SJCRH30 (cell line): ENCODE measurements at regions not wholly inside any gene's neighbourhood (a gene's known extent, or its start where the extent isn't known, plus 50 kb on each side); places are given as distances from the start of the nearest gene placed in this dataset.

Source experiments
- DNase-seq, 2 experiments: peaks; one replicate each; pipeline ENCODE4 v3.0.0-alpha.2; 2015 to 2020
- H3K27ac ChIP-seq: fragments of 250-450 bp; sonication (Bioruptor Pico); 2 replicates; pipeline ENCODE4 v1.5.1; 2020; ENCODE audit warnings: mild to moderate bottlenecking, moderate library complexity
- H3K27me3 ChIP-seq: fragments of 250-450 bp; sonication (Bioruptor Pico); 2 replicates; pipeline ENCODE4 v1.5.1; 2020; ENCODE audit warnings: mild to moderate bottlenecking, moderate library complexity
- H3K36me3 ChIP-seq: fragments of 250-450 bp; sonication (Bioruptor Pico); 2 replicates; pipeline ENCODE4 v1.5.1; 2020; ENCODE audit warnings: mild to moderate bottlenecking, moderate library complexity
- H3K4me1 ChIP-seq: fragments of 250-450 bp; sonication (Bioruptor Pico); 2 replicates; pipeline ENCODE4 v1.5.1; 2020; ENCODE audit warnings: mild to moderate bottlenecking, moderate library complexity
- H3K4me3 ChIP-seq: fragments of 250-450 bp; sonication (Bioruptor Pico); 2 replicates; pipeline ENCODE4 v1.5.1; 2020; ENCODE audit warnings: mild to moderate bottlenecking, moderate library complexity
- H3K9me3 ChIP-seq: fragments of 250-450 bp; sonication (Bioruptor Pico); replicated peaks from 2 replicates; pipeline ENCODE4 v1.5.1; 2020; ENCODE audit warnings: mild to moderate bottlenecking, moderate library complexity

DNA sequence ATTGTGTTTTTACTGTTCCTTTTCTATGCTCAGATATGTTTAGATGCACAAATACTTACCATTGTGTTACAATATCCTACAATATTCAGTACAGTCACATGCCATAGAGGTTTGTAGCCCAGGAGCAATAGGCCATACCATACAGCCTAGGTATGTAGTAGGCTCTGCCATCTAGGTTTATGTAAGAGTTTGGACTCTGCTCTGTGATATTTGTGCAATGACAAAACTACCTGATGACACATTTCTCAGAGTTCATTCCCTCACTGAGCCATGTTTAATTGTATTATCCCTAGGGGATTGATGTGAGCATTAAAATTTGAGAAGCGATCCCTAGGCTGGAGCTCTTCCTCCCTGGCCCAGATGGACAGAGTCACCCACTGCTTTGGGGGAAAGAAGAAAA, 270.0 kb upstream of the PROK2 start:
- H3K36me3 ChIP-seq = no peaks in the 10 kb centered on the region
- no peaks in the 10 kb centered on the region for H3K9me3 ChIP-seq
- no peaks in the 10 kb centered on the region for H3K27me3 ChIP-seq

DNA sequence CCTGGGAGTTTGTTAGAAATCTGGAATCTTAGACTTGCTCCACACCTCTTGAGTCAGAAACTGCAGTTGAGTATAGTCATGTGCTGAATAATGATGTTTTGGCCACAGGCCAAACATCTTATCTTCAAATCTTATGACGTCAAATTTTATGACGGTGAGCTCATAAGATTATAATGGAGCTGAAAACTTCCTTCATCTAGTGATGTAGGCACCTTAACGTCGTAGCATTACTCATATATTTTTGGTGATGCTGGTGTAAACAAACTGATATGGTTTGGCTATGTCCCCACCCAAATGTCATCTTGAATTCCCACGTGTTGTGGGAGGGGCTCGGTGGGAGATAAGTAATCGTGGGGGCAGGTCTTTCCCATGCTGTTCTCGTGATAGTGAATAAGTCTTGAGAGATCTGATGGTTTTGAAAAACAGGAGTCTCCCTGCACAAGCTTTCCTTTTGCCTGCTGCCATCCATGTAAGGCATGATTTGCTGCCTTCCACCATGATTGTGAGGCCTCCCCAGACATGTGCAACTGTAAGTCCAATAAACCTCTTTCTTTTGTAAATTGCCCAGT, 268.0 kb upstream of the PROK2 start:
- Histone ChIP-seq H3K27ac (no peak overlapping the region), H3K9me3 (no peaks in the 10 kb centered on the region), H3K27me3 (no peaks in the 10 kb centered on the region), H3K4me1 (no peaks in the 10 kb centered on the region), H3K36me3 (no peaks in the 10 kb centered on the region), H3K4me3 (no peak overlapping the region)
- DNase-seq = no peak

More for the DNA sequence above, 270.0 kb upstream of the PROK2 start:
- no peaks in the 10 kb centered on the region for H3K4me1 ChIP-seq
- no peak overlapping the region for H3K4me3 ChIP-seq
- no peak overlapping the region for H3K27ac ChIP-seq
- no peak for DNase-seq

DNA sequence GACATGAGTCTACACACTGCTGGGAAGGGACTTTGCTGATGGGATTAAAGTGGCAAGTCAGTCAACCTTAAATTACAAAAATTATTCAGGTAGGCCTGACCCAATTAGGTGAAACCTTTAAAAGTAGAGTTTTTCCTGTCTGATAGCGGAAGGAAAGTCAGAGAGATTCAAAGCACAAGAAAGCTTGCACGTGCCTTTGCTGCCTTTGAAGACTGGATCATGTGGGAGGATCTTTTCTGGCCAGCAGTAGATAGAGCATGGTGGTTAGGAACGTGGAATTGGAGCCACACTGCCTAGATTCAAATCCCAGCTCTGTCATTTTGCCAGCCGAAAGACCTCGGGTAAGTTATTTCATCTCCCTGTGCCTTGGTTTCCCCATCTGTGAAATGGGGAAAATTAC, 265.8 kb upstream of the PROK2 start:
- H3K4me3 ChIP-seq = no peak overlapping the region
- no peak overlapping the region for H3K27ac ChIP-seq
- no peaks in the 10 kb centered on the region for H3K9me3 ChIP-seq
- no peaks in the 10 kb centered on the region for H3K27me3 ChIP-seq
- no peaks in the 10 kb centered on the region for H3K36me3 ChIP-seq
- no peaks in the 10 kb centered on the region for H3K4me1 ChIP-seq
- no peak for DNase-seq

DNA sequence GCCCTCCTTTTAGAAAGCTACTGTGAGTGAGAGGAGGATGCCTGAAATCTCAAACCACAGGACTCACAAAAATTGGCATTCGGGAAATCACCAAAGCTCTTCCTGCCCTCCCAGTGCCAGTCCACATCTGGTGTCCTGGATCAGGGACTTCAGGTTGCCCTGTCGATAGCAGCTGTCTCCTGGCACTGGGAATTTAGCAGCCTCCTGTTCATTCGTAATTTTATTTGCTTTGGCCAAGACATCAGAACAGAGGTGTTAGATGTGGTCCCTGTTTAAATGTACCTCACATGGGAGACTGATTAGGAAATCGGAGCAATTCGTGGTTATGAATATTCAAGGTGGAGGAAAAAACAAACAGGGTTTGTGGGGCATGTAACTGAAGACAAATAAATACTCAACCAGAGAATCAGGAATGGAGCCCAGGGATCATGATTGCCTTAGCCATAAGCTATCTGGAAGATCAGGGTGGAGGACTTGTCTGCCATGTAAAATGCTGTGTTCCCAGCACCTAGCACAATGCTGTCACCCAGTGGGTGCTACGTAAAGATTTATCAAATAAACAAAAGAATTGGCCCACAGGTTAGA, 265.2 kb upstream of the PROK2 start:
- H3K27me3 ChIP-seq = no peaks in the 10 kb centered on the region
- no peak for DNase-seq
- H3K36me3 ChIP-seq = no peaks in the 10 kb centered on the region
- no peaks in the 10 kb centered on the region for H3K9me3 ChIP-seq
- no peak overlapping the region for H3K4me3 ChIP-seq
- H3K4me1 ChIP-seq = no peaks in the 10 kb centered on the region
- H3K27ac ChIP-seq = no peak overlapping the region

DNA sequence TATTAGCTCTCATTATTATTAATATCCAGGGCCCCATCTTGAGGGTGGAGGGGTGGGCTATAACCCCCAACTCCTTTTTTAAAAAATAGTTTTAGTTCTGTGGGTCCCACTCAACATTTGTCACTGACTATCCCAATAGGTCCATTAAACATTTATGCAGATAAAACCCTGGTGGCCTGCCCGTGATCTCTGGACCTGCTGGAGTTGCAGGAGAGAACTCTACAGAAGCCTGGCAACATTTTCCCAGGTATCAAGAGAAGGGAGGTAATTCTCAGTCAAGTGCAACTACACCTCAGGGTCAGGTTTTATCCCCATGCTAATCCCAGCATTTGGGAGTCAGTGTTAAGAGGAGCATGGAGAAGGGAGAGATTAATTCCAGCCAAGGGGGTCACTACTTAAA, 264.4 kb upstream of the PROK2 start:
- no peak for DNase-seq
- no peaks in the 10 kb centered on the region for H3K27me3 ChIP-seq
- no peaks in the 10 kb centered on the region for H3K4me1 ChIP-seq
- no peaks in the 10 kb centered on the region for H3K9me3 ChIP-seq
- no peak overlapping the region for H3K4me3 ChIP-seq
- no peak overlapping the region for H3K27ac ChIP-seq
- H3K36me3 ChIP-seq = no peaks in the 10 kb centered on the region

DNA sequence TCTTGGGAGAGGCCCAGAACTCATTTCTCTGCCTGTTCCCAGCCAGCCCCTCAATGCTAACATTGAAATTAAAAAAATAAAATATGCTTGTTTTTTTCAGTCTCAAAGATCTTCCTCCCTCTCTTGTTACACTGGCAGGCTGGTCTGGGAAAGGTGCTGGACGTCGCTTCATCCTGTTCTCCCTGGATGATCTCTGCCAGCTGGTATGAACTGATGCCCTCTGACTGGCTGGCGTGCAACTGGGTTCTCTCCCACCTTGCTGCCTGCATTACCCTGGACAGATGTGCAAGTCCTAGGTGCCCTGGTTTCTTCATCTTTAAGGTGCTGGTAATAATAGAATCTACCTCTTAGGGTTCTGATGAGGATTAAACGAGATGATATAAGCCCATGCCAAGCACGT, 263.9 kb upstream of the PROK2 start:
- Histone ChIP-seq H3K36me3 (no peaks in the 10 kb centered on the region), H3K9me3 (no peaks in the 10 kb centered on the region), H3K4me1 (no peaks in the 10 kb centered on the region), H3K27me3 (no peaks in the 10 kb centered on the region), H3K4me3 (no peak overlapping the region), H3K27ac (no peak overlapping the region)
- no peak for DNase-seq

DNA sequence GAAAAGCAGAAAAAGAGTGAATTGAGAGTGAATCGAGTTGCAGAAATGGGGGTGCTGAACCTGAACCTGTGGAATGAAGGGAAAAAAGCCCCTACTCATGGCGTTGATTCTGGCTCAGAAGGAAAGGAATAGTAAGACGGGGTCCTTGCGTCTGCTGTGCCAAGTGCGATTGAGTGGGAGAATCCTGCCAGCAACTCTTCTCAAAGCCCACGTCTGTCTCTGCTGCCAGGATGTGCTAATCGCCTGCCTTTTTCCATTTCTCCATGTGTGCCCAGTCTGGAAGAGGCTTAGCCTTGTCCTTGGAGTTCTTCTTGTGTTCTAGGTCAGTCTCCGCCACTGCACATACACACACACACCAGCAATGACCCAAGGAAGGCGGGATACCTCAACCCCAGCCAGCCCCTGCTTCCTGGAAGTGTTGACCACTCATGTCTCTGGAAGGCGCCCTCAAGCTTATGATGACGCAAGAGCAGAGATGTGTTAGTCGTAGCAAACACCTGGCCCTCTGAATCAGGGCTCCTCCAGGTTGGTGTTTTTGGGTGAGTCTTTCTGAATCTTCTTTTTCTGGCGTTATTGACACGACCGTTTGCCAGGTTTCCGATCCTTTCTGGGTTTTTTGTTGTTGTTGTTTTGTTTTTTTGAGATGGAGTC, 262.4 kb upstream of the PROK2 start:
- H3K4me3 ChIP-seq = no peak overlapping the region
- no peaks in the 10 kb centered on the region for H3K9me3 ChIP-seq
- no peak for DNase-seq
- H3K4me1 ChIP-seq = no peaks in the 10 kb centered on the region
- no peak overlapping the region for H3K27ac ChIP-seq
- no peaks in the 10 kb centered on the region for H3K27me3 ChIP-seq
- no peaks in the 10 kb centered on the region for H3K36me3 ChIP-seq

DNA sequence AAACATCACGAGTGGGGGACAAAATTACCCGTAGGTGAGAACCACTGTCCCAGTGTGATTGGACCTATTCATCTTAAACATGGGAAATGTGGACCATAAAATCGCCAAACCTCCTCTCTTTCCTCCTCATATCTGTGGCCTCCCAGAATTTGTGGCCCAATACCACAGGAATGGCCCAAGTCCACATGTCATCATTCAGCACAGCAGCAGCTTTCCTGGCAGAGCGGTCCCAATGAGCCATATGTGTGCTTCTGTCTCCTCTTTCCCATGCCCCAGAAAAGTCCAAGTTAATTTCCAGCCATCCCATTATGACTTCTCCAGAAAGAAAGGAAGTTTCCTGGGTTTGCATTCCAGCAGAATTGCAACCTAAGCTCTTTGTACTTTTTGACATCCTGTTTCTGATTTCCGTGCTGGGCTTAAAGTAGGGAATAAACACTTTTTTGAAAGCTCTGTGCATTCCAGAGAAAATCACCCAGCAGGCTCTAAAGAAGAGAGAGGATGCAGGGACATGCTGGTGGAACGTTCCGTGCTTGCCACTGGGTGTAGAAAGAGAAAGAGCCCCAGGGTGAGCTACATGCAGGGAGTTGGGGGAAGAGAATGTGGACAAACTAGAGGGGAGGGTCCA, 259.4 kb upstream of the PROK2 start:
- Histone ChIP-seq H3K4me1 (no peaks in the 10 kb centered on the region), H3K9me3 (no peaks in the 10 kb centered on the region), H3K36me3 (no peaks in the 10 kb centered on the region), H3K27ac (no peak overlapping the region), H3K27me3 (no peaks in the 10 kb centered on the region), H3K4me3 (no peak overlapping the region)
- no peak for DNase-seq

DNA sequence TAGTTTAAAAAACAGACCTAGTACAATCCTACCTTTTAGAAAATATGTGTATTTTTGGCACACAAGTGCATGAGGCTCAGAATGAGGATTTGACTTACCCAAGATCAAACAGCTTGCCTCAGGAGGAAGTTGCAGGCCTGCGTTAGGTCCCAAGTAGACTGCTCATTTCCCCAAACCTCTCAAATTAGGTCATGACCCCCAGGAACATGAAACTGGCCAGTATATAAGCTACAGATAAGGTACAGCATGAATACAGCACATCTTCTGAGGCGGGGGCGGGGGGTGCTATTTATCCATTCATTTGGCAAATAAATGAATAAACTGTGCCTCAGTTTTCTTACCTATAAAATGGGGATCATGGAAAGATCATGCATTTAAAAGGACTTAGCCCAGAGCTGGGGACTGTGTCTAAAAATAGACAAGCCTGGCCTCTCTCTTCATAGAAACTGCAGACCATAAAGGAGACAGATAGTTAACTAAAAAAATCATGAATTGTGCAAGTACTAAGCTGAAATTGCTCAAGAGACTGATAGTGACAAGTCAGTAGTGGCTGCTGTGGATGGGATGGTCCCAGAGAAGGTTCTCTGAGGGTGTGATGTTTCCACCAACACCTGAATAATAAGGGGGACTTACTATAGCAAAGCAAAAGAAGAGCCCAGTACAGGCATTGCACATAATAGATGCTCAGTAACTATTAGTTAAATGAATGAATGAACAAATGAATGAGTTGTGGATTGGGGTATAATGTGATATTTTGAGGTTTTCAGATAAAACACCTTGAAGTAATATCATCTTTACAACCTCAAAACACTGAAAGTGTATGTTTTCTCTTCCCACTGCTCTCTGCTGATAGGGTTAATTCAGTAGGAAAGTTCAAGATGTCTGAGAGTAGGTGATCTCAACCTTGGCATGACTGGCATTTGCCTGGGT, 258.5 kb upstream of the PROK2 start:
- Histone ChIP-seq H3K27ac (no peak overlapping the region), H3K4me3 (no peak overlapping the region), H3K27me3 (no peaks in the 10 kb centered on the region), H3K4me1 (no peaks in the 10 kb centered on the region), H3K9me3 (no peaks in the 10 kb centered on the region), H3K36me3 (no peaks in the 10 kb centered on the region)
- DNase-seq = no peak

DNA sequence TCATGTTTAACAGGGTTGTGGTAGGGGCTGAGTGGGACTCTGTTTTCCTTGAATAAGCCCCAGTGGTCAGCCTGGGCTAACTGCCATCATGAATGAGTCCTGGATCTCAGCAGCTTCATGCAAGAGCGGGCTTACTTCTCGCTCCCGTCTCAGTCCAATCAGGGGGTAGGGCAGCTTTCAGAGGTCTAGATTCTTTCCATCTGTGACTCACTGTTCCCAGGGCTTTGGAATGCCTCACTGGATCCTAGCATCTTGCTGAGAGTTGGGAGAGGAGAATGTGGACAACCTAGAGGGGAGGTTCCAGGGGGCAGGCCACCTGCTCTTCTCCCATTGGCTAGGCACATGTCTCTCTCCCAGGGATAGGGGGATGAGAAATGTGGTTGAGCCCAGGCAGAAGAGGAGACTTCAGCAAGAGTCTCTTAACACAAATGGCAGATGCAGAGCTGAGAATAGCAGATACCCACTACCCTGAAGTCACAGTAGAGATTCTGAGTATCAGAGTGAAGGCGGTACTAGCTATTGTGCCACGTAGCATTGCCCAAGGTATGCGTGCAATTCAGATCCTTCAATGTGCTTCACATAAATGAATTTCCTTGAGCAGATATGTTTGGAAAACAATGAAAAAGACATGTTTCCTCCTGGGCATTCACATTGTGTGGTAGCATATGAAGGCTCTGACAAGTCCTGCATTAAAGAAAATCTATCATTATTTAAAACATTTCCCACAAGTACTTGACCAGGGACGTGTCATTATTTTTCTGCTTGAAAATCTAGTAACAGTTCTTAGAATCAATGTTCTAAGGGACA, 257.7 kb upstream of the PROK2 start:
- Histone ChIP-seq H3K36me3 (no peaks in the 10 kb centered on the region), H3K9me3 (no peaks in the 10 kb centered on the region), H3K27ac (no peak overlapping the region), H3K4me3 (no peak overlapping the region), H3K4me1 (no peaks in the 10 kb centered on the region), H3K27me3 (no peaks in the 10 kb centered on the region)
- no peak for DNase-seq

DNA sequence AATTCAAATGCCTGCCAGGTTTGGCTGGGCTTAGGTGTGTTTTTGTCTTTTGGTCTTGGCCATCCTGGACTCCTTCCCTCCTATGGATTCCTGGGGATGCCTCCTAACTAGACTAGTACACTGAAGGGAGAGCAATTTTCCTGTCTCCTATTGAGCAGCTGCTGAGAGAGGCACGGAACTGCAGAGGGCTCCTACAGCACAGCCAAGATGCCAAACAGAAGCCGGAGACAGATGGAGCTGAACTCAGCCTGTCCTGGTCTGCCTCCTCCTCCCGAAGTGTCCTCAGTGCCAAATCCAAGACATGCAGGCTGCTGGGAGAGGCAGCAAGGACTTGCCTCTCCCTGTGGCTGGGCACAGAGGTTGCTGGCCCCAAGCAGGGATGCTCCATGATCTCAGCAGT, 256.6 kb upstream of the PROK2 start:
- Histone ChIP-seq H3K4me1 (no peaks in the 10 kb centered on the region), H3K27ac (no peak overlapping the region), H3K9me3 (no peaks in the 10 kb centered on the region), H3K36me3 (no peaks in the 10 kb centered on the region), H3K4me3 (no peak overlapping the region), H3K27me3 (no peaks in the 10 kb centered on the region)
- no peak for DNase-seq

DNA sequence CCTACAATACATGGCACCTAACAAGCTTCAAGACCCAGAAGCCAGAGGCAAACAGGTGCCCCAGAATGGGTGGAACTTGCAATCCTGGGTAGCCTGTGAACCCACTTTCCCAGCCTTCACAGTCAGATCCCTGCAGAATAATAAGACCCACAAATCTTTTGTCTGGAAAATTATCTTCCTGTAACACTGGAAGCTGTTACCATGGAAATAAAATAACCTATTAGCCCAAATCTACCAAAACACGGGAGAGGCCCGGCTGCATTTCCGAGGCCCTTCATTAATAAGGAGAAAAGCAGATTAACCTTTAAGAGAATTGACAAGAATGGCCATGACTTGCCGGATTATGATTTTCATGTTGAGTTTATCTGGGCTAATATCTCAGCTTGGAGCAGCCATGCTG, 256.1 kb upstream of the PROK2 start:
- Histone ChIP-seq H3K36me3 (no peaks in the 10 kb centered on the region), H3K9me3 (no peaks in the 10 kb centered on the region), H3K27ac (no peak overlapping the region), H3K4me1 (no peaks in the 10 kb centered on the region), H3K4me3 (no peak overlapping the region), H3K27me3 (no peaks in the 10 kb centered on the region)
- DNase-seq = no peak

DNA sequence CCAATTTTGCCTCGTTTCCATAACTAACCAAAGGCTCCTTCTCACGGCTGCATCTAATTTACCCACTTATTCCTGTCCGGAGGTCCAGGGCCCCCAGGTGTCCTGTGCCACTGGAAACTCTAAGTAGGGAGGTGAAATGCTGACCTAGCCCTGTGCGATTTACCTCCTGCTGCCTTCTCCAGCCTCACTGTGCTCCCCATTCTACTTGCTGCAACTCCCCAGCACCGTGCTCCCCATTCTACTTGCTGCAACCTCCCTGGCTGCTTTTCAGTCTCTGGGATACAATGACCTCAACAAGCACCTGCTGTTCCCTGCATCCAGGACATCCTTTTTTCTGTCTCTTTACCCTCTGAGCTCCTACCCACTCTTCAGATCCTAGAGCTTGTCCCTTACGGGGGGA, 254.7 kb upstream of the PROK2 start:
- Histone ChIP-seq H3K4me1 (no peaks in the 10 kb centered on the region), H3K9me3 (no peaks in the 10 kb centered on the region), H3K36me3 (no peaks in the 10 kb centered on the region), H3K27me3 (no peaks in the 10 kb centered on the region), H3K4me3 (no peak overlapping the region), H3K27ac (no peak overlapping the region)
- DNase-seq = no peak

DNA sequence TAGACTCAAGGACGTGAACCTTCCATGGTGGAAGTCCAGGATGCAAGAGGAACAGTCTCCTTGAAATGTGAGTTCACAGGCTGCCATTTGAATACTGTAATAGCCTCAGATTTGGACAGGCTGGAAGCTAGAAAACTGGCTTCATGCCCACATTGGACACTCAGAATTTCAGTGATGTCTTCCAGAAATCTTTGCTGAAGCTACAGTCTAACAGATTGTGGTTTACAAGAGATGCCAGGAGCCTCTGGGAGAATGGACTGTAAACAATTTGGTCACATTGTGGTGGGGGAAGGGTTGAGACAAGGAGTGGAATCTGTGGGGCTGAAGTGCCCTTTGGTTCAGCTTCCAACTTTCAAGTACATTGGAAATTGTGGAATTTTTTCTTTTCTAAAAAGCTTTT, 252.0 kb upstream of the PROK2 start:
- DNase-seq = no peak
- no peaks in the 10 kb centered on the region for H3K27me3 ChIP-seq
- H3K36me3 ChIP-seq = no peaks in the 10 kb centered on the region
- no peak overlapping the region for H3K27ac ChIP-seq
- H3K9me3 ChIP-seq = no peaks in the 10 kb centered on the region
- H3K4me1 ChIP-seq = no peaks in the 10 kb centered on the region
- no peak overlapping the region for H3K4me3 ChIP-seq
